Body of pancreas (tissue), 4 donors: ENCODE measurements at regions not wholly inside any gene's neighbourhood (a gene's known extent, or its start where the extent isn't known, plus 50 kb on each side); places are given as distances from the start of the nearest gene placed in this dataset.

Experiments used
- POLR2A ChIP-seq, 3 donors: fragments of 450-650 bp; IDR thresholded peaks; one replicate each; pipeline ENCODE4 v1.6.1; 2016; ENCODE audit warnings: antibody characterized with exemption in 3 of 3, mild to moderate bottlenecking in 2 of 3
- TF ChIP-seq, protein P1 (sequence below), 7 experiments: fragments of 450-650 bp in 4 of 7; fragments of 200-600 bp in 3 of 7; sonication (generic) in 3 of 7; IDR thresholded peaks; one replicate each; pipeline ENCODE4 v1.5.1; 2016 to 2019; ENCODE audit warnings: antibody characterized with exemption in 7 of 7

GRCh38 chr14:22395803-22396202 is 193.2 kb downstream of the DAD1 start:
- TF ChIP-seq, protein P1, sequence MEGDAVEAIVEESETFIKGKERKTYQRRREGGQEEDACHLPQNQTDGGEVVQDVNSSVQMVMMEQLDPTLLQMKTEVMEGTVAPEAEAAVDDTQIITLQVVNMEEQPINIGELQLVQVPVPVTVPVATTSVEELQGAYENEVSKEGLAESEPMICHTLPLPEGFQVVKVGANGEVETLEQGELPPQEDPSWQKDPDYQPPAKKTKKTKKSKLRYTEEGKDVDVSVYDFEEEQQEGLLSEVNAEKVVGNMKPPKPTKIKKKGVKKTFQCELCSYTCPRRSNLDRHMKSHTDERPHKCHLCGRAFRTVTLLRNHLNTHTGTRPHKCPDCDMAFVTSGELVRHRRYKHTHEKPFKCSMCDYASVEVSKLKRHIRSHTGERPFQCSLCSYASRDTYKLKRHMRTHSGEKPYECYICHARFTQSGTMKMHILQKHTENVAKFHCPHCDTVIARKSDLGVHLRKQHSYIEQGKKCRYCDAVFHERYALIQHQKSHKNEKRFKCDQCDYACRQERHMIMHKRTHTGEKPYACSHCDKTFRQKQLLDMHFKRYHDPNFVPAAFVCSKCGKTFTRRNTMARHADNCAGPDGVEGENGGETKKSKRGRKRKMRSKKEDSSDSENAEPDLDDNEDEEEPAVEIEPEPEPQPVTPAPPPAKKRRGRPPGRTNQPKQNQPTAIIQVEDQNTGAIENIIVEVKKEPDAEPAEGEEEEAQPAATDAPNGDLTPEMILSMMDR (IDR thresholded peaks at IDR 0.05), result no peak
- TF ChIP-seq POLR2A (IDR thresholded peaks at IDR 0.05), result no peak
